RWPE1 (cell line): ENCODE measurements at regions not wholly inside any gene's neighbourhood (a gene's known extent, or its start where the extent isn't known, plus 50 kb on each side); places are given as distances from the start of the nearest gene placed in this dataset.

Experiments used
- CTCF ChIA-PET: fragments of 350-600 bp; sonication (Branson Sonifier 250); formaldehyde crosslinking; extraction: SDS; loops from one replicate; lab custom pipeline; 2021; lab: Yijun Ruan, JAX
- POLR2A ChIA-PET: fragments of 400-600 bp; formaldehyde crosslinking; extraction: SDS; loops from one replicate; lab custom pipeline; 2020; ENCODE audit warnings: antibody characterized with exemption; ENCODE audit not compliant: low non-redundant PET; lab: Yijun Ruan, JAX
- DNase-seq: peaks from one replicate; pipeline ENCODE4 v3.0.0; 2012; ENCODE audit warnings: low spot score
- H3K27ac ChIP-seq: fragments of 450-650 bp; 2 replicates; pipeline ENCODE4 v1.5.1; 2017
- TF ChIP-seq, protein P1 (sequence below): fragments of 450-650 bp; conservative IDR thresholded peaks from 2 replicates; pipeline ENCODE4 v1.5.1; 2017; ENCODE audit warnings: low read depth, mild to moderate bottlenecking

DNA sequence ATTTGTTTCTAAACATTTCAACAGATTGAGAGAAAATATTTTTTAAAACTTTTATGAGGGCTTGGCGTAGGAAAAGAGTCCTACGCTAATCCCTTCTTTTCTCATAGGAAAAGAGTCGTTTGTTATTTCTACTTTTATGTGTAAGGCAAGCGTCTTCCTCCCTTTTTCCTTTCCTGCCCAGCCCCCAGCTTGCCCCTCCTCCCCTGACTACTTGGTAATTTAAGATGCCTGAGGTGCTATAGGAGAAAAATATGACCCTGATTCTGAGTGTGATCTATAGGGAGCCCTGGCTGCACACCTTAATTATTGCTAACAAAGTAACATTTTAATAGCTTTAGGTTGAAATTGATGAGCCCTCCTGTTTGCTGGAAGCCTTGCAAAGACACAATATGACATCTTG is 373.6 kb downstream of the PBX1 start:
- TF ChIP-seq, protein P1, sequence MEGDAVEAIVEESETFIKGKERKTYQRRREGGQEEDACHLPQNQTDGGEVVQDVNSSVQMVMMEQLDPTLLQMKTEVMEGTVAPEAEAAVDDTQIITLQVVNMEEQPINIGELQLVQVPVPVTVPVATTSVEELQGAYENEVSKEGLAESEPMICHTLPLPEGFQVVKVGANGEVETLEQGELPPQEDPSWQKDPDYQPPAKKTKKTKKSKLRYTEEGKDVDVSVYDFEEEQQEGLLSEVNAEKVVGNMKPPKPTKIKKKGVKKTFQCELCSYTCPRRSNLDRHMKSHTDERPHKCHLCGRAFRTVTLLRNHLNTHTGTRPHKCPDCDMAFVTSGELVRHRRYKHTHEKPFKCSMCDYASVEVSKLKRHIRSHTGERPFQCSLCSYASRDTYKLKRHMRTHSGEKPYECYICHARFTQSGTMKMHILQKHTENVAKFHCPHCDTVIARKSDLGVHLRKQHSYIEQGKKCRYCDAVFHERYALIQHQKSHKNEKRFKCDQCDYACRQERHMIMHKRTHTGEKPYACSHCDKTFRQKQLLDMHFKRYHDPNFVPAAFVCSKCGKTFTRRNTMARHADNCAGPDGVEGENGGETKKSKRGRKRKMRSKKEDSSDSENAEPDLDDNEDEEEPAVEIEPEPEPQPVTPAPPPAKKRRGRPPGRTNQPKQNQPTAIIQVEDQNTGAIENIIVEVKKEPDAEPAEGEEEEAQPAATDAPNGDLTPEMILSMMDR: no peak
- POLR2A ChIA-PET: no interaction called here
- CTCF ChIA-PET: no interaction called here

DNA sequence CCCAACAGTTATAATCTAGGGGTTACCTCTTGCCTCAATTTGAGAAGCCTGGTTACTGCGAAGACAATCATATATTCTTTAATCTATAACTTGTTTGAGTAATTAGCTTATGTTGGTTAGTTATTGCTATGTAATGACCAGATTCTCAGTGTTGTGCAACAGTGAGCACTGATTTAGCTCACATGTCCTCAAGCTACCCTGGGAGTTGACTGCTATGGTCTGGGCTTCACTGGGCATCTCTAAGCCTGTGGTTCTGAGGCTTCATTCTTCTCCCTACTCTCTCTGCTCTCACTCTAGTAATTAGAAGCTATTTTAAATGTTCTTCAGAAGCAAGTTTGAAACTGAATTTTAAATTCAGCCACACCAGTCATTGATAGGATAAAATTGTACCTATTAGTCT is 371.8 kb downstream of the PBX1 start:
- ChIA-PET POLR2A (no interaction called here), CTCF (no interaction called here)
- H3K27ac ChIP-seq: no peak overlapping the region
- TF ChIP-seq, protein P1: no peak
- DNase-seq: no peak

More for the DNA sequence above, 373.6 kb downstream of the PBX1 start:
- no peak for DNase-seq
- H3K27ac ChIP-seq: no peak overlapping the region

DNA sequence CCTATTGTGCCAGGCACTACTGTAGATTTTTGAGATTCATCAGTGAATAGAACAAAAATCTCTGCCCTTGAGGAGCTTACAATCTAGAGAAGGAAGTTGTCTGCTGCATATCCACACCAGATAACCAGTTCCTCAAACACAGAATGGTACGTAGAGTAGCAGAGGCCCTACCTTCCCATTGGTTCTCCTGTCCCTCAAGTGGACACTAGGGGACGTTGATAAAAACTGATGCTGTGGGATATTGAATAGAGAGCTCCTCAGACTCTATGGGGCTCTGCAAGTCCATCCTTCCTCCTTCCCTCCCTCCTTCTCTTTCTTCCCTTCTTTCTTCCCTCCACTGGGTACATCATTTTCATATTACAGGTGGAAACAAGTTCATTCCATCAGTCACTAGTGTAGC is 371.3 kb downstream of the PBX1 start:
- ChIA-PET POLR2A (no interaction called here), CTCF (interaction anchor here (0.6 kb wide), 1 partner anchor 24 kb away, joined by 3 read pairs; no protein-coding TSS in a partner anchor)
- DNase-seq: no peak
- no peak overlapping the region for H3K27ac ChIP-seq
- TF ChIP-seq, protein P1: no peak

DNA sequence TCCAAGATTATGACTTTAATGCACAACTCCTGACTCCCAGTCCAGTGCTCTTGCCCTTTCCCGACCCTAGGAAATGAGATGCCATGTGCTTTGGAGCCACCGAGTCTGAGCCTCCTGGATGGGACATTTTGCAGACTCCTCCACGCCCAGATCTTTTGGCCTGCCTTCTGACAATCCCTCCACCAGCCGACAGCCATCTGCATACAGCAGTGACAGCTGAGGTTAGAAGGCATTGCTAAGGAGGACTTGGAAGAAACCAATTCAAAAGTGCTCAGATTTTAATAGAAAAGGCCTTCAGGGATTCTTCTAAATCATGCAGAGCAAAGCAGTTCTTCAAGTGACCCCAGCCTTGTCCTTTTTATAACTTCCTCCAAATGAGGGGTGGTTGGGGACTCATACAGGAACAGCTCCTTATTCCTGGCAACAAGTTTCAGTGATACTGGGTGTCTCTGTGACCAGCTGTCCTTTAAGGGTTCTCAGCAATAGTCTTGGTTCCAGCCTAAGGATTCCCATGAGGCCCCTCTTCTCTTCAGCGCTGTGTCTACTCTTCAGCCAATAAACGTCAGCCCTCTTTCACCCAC is 369.3 kb downstream of the PBX1 start:
- H3K27ac ChIP-seq: no peak overlapping the region
- CTCF ChIA-PET: no interaction called here
- TF ChIP-seq, protein P1: no peak
- DNase-seq: no peak
- POLR2A ChIA-PET: no interaction called here

DNA sequence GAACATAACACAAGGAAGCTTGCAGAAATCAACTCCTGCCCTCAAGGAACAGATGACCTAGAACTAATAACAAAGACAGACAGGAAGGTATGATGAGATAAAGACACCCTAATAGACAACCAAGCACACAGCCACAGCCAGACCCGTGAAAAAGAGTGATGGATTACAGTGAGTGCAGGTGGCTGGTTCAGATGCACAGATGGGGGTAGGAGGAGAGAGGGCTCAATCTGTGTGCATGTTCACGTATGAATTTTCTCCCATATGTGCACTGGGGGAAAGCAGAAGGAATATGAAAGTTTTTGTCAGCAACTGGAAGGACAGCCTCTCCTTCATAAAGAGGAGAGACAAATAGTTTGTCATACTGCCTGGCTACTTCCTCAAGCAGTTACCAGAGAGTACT is 367.1 kb downstream of the PBX1 start:
- POLR2A ChIA-PET: no interaction called here
- CTCF ChIA-PET: no interaction called here
- no peak overlapping the region for H3K27ac ChIP-seq
- no peak for DNase-seq
- TF ChIP-seq, protein P1: no peak

DNA sequence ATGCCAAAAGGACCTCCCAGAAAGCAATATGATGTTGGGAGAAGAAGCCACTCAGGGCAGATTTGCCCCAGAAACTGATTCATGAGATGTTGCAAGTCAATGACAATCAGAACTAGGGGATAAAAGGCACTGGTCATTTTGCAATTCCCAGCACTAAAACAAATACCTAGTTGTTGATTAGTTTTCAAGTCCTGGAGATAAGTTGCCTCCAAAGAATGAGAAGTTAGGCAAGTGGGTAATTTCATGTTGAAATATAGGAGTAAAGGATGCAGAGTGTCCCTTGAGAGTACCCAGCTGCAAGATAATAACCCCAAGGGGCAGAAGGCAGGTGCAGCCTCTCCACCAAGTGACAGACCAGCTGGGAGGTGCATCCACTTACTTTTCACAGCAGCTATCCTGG is 363.6 kb downstream of the PBX1 start:
- CTCF ChIA-PET: no interaction called here
- no peak for DNase-seq
- TF ChIP-seq, protein P1: no peak
- H3K27ac ChIP-seq: no peak overlapping the region
- POLR2A ChIA-PET: no interaction called here
